C4-2B (cell line): ENCODE measurements at regions not wholly inside any gene's neighbourhood (a gene's known extent, or its start where the extent isn't known, plus 50 kb on each side); places are given as distances from the start of the nearest gene placed in this dataset.

Source experiments
- CTCF ChIP-seq: fragments of 450-650 bp; conservative IDR thresholded peaks from 2 replicates; pipeline ENCODE4 v1.5.1; 2017; ENCODE audit warnings: mild to moderate bottlenecking
- ZFX ChIP-seq: fragments of 450-650 bp; IDR thresholded peaks from 2 replicates; pipeline ENCODE4 v1.6.1; 2017

GRCh38 chr1:234990874-234991801, 137.5 kb downstream of the TOMM20 start:
- TF ChIP-seq CTCF (no peak), ZFX (no peak)
